Astrocyte of the cerebellum (primary cell): ENCODE measurements at regions not wholly inside any gene's neighbourhood (a gene's known extent, or its start where the extent isn't known, plus 50 kb on each side); places are given as distances from the start of the nearest gene placed in this dataset.

Experiments used
- DNase-seq: peaks from one replicate; pipeline ENCODE4 v3.0.0-alpha.2; 2011; ENCODE audit warnings: low read depth
- H3K4me3 ChIP-seq: 2 replicates; pipeline ENCODE4 v1.5.1; 2011; ENCODE audit warnings: mild to moderate bottlenecking, low read depth, low read length, moderate library complexity
- in situ Hi-C: cut with HindIII; loops from 2 replicates; pipeline ENCODE4 v1.10.0; 2017; ENCODE audit warnings: low sequenced_read_pairs
- TF ChIP-seq, protein P1 (sequence below): IDR thresholded peaks from 2 replicates; pipeline ENCODE4 v1.5.1; 2012; ENCODE audit warnings: low read length, low read depth, moderate library complexity, mild to moderate bottlenecking; ENCODE audit errors: missing control alignments

DNA sequence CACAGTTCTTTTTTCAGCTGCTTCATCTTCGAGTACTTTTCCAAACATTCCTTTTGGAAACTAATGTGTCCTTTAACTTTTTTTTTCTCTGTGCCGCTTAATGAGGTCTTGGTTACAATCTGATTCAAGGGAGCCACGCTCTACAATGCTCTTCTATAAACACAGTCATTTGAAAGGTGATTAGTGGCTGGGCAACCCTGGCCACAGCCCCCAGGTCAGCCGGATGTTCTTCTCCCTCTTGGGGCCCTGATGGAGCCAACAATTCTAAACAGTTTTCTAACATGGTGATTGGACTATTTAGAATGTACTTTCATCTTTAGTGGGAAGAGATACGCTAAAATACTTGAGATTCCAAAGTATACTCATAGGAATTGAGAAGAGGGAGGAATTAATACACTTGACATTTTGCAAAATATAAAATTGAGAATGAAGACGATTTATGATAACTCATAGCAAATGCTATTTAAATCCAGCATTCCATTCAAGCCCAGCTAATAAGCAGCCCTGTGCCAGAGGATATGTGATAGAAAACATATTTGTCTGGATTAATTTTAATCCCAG, 83.7 kb upstream of the MBOAT2 start:
- H3K4me3 ChIP-seq, result no peak overlapping the region
- no peak for DNase-seq
- TF ChIP-seq, protein P1, sequence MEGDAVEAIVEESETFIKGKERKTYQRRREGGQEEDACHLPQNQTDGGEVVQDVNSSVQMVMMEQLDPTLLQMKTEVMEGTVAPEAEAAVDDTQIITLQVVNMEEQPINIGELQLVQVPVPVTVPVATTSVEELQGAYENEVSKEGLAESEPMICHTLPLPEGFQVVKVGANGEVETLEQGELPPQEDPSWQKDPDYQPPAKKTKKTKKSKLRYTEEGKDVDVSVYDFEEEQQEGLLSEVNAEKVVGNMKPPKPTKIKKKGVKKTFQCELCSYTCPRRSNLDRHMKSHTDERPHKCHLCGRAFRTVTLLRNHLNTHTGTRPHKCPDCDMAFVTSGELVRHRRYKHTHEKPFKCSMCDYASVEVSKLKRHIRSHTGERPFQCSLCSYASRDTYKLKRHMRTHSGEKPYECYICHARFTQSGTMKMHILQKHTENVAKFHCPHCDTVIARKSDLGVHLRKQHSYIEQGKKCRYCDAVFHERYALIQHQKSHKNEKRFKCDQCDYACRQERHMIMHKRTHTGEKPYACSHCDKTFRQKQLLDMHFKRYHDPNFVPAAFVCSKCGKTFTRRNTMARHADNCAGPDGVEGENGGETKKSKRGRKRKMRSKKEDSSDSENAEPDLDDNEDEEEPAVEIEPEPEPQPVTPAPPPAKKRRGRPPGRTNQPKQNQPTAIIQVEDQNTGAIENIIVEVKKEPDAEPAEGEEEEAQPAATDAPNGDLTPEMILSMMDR, result no peak
- in situ Hi-C loops, result no loop called here

DNA sequence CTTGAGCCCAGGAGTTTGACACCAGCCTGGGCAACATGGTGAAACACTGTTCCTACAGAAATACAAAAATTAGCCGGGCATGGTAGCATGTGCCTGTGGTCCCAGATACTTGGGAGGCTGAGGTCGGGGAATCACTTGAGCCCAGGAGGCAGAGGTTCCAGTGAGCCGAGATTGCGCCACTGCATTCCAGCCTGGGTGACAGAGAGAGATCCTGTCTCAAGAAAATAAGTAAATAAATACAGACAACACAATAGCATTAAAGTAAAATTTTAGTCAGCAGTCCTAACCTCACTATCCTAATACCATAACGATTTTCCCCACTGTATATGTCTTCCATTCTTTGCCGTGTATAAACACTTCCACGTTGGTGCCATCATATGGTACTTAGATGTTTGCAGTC, 83.0 kb upstream of the MBOAT2 start:
- in situ Hi-C loops, result no loop called here
- no peak for DNase-seq
- no peak overlapping the region for H3K4me3 ChIP-seq
- TF ChIP-seq, protein P1, result no peak

DNA sequence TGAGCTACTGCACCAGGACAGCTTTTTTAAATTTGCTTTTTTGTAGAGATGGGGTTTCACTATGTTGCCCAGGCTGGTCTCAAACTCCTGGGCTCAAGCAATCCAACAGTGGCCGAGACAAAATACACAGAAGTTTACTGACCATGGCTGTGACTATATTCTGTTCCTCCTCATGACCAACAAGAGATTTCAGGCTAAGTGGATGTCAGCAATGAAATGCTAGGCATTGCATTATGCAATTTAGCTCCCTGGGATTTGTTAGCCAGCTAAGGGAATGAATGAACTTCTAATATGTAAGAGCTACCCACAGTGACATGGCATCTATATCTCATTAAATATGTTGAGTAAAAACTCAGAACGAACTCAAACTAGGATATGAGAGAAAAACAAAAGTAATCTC, 81.9 kb upstream of the MBOAT2 start:
- H3K4me3 ChIP-seq, result no peak overlapping the region
- no peak for DNase-seq

DNA sequence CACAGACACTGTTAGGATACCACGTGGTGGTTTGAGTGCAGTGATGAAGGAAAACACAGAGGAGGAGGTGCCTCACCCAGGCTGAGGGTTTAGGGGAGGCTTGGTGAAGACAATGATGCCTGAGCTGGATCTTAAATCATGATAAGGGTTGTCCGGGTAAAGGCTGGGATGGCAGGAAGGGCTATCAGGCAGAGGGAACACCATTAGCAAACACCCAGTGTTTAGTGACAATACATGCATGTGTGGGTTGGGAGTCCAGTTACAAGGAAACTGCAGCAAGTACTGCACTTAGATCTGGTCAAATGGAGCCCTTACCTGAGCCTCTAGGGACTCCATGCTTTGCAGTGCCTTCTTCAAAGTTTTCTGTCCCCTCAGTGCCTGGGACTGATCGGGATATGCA, 79.8 kb upstream of the MBOAT2 start:
- TF ChIP-seq, protein P1, result no peak
- DNase-seq, result no peak
- no peak overlapping the region for H3K4me3 ChIP-seq
- in situ Hi-C loops, result no loop called here

More for the DNA sequence above, 81.9 kb upstream of the MBOAT2 start:
- in situ Hi-C loops, result no loop called here
- TF ChIP-seq, protein P1, result no peak

DNA sequence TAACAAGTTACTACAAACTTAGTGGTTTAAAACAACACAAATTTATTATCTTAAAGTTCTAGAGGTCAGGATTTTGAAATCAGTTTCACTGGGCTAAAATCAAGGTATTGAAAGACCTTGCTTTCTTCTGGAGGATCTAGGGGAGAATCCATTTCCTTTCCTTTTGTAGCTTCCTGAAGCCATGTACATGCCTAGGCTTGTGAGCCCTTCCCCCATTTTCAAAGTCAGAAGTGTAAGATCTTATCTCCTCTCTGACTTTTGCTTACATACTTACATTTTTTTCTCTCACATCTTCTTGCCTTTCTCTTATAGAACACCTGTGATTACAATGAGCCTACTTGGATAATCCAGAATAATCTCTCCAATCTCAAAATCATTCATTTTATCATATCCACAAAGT, 78.7 kb upstream of the MBOAT2 start:
- H3K4me3 ChIP-seq, result no peak overlapping the region
- TF ChIP-seq, protein P1, result no peak
- DNase-seq, result no peak
- in situ Hi-C loops, result no loop called here

DNA sequence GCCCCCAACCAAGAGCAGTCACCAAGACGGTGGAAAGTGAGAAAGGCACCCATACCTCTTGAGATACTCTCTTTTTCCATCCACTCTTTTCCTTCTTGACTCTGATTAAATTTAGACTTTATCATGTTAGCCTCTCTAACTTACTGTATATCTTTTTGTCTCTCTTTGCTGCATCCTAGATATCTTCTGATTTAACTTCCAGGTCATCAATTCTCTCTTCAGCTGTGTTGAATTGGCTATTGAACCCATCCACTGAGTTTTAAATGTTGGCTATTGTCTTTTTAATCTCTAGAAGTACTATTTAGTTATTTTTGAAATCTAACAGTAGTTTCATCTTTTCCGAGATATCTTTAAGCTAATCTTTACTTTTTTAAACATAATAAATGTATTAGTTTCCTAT, 78.3 kb upstream of the MBOAT2 start:
- TF ChIP-seq, protein P1, result no peak
- H3K4me3 ChIP-seq, result no peak overlapping the region
- in situ Hi-C loops, result no loop called here
- DNase-seq, result no peak
